ENCODE measurements at regions not wholly inside any gene's neighbourhood (a gene's known extent, or its start where the extent isn't known, plus 50 kb on each side); places are given as distances from the start of the nearest gene placed in this dataset.
"Not testable (repeated sequence)": the region's sequence is repeated elsewhere in the genome, so short reads cannot be mapped to it uniquely, and the experiment has no call there.

- H3K27ac ChIP-seq, H3K4me2 ChIP-seq, H3K27me3 ChIP-seq, H3K36me3 ChIP-seq, H3K4me1 ChIP-seq, H3K4me3 ChIP-seq, H3K9ac ChIP-seq, H4K20me1 ChIP-seq: not testable (repeated sequence)
- peaks cover 0 to 12% (median 0%) of the 10 kb centered on the region in 11 experiments; a peak in 11 of 22 replicates for H3K9me3 ChIP-seq (replicated peaks in 1 of 11)
These were observed 75.6 kb downstream of the MRPL39 start for GRCh38 chr21:25531538-25532250.

- no peaks in the 10 kb centered on the region for H3K27me3 ChIP-seq
- no peaks in the 10 kb centered on the region for H3K36me3 ChIP-seq
- no peaks in the 10 kb centered on the region for H4K20me1 ChIP-seq
- H3K9me3 ChIP-seq (replicated peaks in 1 of 11) = peaks cover 0 to 12% (median 0%) of the 10 kb centered on the region in 11 experiments; a peak in 5 of 22 replicates
- no peak overlapping the region for H3K27ac ChIP-seq
- no peak overlapping the region for H3K4me3 ChIP-seq
- H3K9ac ChIP-seq = no peak overlapping the region
- TF ChIP-seq Cebpa-rat (IDR thresholded peaks at IDR 0.05) = no peak
- no peaks in the 10 kb centered on the region for H3K4me1 ChIP-seq
- H3K4me2 ChIP-seq = no peak overlapping the region
These were observed 78.8 kb downstream of the MRPL39 start for GRCh38 chr21:25528515-25528914.

GRCh38 chr21:25518491-25518911 is 88.8 kb downstream of the MRPL39 start:
- Histone ChIP-seq H3K4me2 (no peak overlapping the region), H3K36me3 (no peaks in the 10 kb centered on the region), H3K27me3 (no peaks in the 10 kb centered on the region), H3K4me3 (no peak overlapping the region), H3K27ac (no peak overlapping the region), H3K4me1 (no peaks in the 10 kb centered on the region), H3K9me3 (replicated peaks in 1 of 11) (peaks cover 0 to 6% (median 0%) of the 10 kb centered on the region in 11 experiments; a peak in 3 of 22 replicates), H4K20me1 (no peaks in the 10 kb centered on the region), H3K9ac (no peak overlapping the region)
- TF ChIP-seq Cebpa-rat (IDR thresholded peaks at IDR 0.05) = no peak

- H3K4me1 ChIP-seq = peaks cover 0 to 10% (median 0%) of the 10 kb centered on the region in 10 experiments; a peak in 2 of 20 replicates
- no peak overlapping the region for H3K4me3 ChIP-seq
- no peak for TF ChIP-seq Cebpa-rat (IDR thresholded peaks at IDR 0.05)
- no peaks in the 10 kb centered on the region for H4K20me1 ChIP-seq
- H3K4me2 ChIP-seq = no peak overlapping the region
- no peaks in the 10 kb centered on the region for H3K36me3 ChIP-seq
- peaks cover 0 to 3% (median 0%) of the 10 kb centered on the region in 11 experiments; a peak in 1 of 22 replicates for H3K9me3 ChIP-seq (replicated peaks in 1 of 11)
- H3K9ac ChIP-seq = no peak overlapping the region
- H3K27ac ChIP-seq = no peak overlapping the region
- no peaks in the 10 kb centered on the region for H3K27me3 ChIP-seq
These were observed 91.5 kb downstream of the MRPL39 start for GRCh38 chr21:25515484-25516405.

GRCh38 chr21:25513810-25514209 is 93.5 kb downstream of the MRPL39 start:
- Histone ChIP-seq H4K20me1 (no peaks in the 10 kb centered on the region), H3K36me3 (no peaks in the 10 kb centered on the region), H3K27me3 (no peaks in the 10 kb centered on the region), H3K4me2 (no peak overlapping the region), H3K4me1 (peaks cover 0 to 10% (median 0%) of the 10 kb centered on the region in 10 experiments; a peak in 2 of 20 replicates), H3K27ac (no peak overlapping the region), H3K4me3 (no peak overlapping the region), H3K9ac (no peak overlapping the region), H3K9me3 (replicated peaks in 1 of 11) (no peaks in the 10 kb centered on the region)
- TF ChIP-seq Cebpa-rat (IDR thresholded peaks at IDR 0.05) = no peak

GRCh38 chr21:25512095-25513081 is 94.9 kb downstream of the MRPL39 start:
- no peak for TF ChIP-seq Cebpa-rat (IDR thresholded peaks at IDR 0.05)
- Histone ChIP-seq H4K20me1 (no peaks in the 10 kb centered on the region), H3K27ac (no peak overlapping the region), H3K27me3 (no peaks in the 10 kb centered on the region), H3K4me1 (peaks cover 0 to 10% (median 0%) of the 10 kb centered on the region in 10 experiments; a peak in 2 of 20 replicates), H3K9me3 (replicated peaks in 1 of 11) (no peaks in the 10 kb centered on the region), H3K4me2 (peak overlapping the region in 1 of 11 experiments; percentile 5; a peak in 1 of 22 replicates), H3K36me3 (no peaks in the 10 kb centered on the region), H3K9ac (no peak overlapping the region), H3K4me3 (no peak overlapping the region)

GRCh38 chr21:25509862-25510261 is 97.4 kb downstream of the MRPL39 start:
- no peak for TF ChIP-seq Cebpa-rat (IDR thresholded peaks at IDR 0.05)
- peaks cover 0 to 20% (median 0%) of the 10 kb centered on the region in 10 experiments; a peak in 6 of 20 replicates for H3K4me1 ChIP-seq
- H3K9me3 ChIP-seq (replicated peaks in 1 of 11) = peaks cover 0 to 3% (median 0%) of the 10 kb centered on the region in 11 experiments; a peak in 3 of 22 replicates
- no peak overlapping the region for H3K4me2 ChIP-seq
- H4K20me1 ChIP-seq = no peaks in the 10 kb centered on the region
- no peaks in the 10 kb centered on the region for H3K36me3 ChIP-seq
- no peaks in the 10 kb centered on the region for H3K27me3 ChIP-seq
- H3K9ac ChIP-seq = no peak overlapping the region
- no peak overlapping the region for H3K27ac ChIP-seq
- no peak overlapping the region for H3K4me3 ChIP-seq

GRCh38 chr21:25508364-25508763 is 98.9 kb downstream of the MRPL39 start:
- TF ChIP-seq Cebpa-rat (IDR thresholded peaks at IDR 0.05) = no peak
- Histone ChIP-seq H3K4me2 (no peak overlapping the region), H3K9me3 (replicated peaks in 1 of 11) (peaks cover 0 to 18% (median 5%) of the 10 kb centered on the region in 11 experiments; a peak in 12 of 22 replicates), H3K27me3 (no peaks in the 10 kb centered on the region), H3K4me1 (peaks cover 0 to 31% (median 3%) of the 10 kb centered on the region in 10 experiments; a peak in 8 of 20 replicates), H3K27ac (no peak overlapping the region), H3K4me3 (no peak overlapping the region), H3K9ac (no peak overlapping the region), H4K20me1 (no peaks in the 10 kb centered on the region), H3K36me3 (0 out of 22 replicates have a peak, but pooled peaks cover 0 to 3% (median 0%) of the 10 kb centered on the region in 11 experiments)

Measured in BLaER1 treated with 17β-estradiol and CSF1 and Interleukin-3, amounts not matched to agents 10 nM and 100 nM (cell line).